ENCODE measurements at regions not wholly inside any gene's neighbourhood (a gene's known extent, or its start where the extent isn't known, plus 50 kb on each side); places are given as distances from the start of the nearest gene placed in this dataset.

DNA sequence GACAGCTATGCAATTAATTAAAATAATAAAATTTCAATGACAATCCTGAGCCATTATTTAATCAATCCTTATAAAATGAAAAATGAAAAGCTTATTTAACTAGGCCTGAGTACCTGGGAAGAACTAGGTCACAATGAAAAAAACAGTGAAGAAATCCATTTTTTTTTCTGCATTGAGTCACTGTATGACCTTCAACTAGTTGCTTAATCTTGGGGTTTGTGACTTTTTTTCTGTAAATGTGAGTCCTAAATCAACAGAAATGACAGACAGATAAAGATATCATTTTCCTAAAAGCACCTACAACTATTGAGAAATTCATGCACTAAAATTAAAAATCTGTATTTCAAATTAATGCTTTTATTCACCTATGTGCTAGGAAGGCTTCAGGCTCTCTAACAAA, 96.8 kb downstream of the TMEM26 start:
- no peak overlapping the region for H3K4me3 ChIP-seq (ENCODE audit: low read depth, low read length)
- TF ChIP-seq, protein P1, sequence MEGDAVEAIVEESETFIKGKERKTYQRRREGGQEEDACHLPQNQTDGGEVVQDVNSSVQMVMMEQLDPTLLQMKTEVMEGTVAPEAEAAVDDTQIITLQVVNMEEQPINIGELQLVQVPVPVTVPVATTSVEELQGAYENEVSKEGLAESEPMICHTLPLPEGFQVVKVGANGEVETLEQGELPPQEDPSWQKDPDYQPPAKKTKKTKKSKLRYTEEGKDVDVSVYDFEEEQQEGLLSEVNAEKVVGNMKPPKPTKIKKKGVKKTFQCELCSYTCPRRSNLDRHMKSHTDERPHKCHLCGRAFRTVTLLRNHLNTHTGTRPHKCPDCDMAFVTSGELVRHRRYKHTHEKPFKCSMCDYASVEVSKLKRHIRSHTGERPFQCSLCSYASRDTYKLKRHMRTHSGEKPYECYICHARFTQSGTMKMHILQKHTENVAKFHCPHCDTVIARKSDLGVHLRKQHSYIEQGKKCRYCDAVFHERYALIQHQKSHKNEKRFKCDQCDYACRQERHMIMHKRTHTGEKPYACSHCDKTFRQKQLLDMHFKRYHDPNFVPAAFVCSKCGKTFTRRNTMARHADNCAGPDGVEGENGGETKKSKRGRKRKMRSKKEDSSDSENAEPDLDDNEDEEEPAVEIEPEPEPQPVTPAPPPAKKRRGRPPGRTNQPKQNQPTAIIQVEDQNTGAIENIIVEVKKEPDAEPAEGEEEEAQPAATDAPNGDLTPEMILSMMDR (IDR thresholded peaks at IDR 0.05; ENCODE audit: low read depth, low read length, missing control alignments), result no peak
- DNase-seq (ENCODE audit: low read depth), result no peak

DNA sequence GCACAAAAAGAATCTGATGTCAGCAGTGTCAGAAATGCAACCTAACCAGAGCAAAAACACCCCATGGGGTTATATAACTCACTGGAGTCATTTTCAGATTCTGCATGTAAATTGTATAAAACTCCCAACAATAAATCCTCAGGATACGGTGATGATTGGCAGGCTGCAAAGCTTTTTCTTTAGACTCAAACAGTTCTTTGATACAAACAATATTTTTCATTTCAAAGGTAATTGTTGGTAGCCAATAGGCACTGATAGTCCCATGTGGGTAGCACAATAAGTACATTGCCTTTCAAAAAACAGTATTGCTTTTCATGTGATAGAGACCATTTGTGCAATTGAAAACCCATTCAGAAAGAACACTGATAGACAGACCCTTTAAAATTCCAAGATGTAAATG, 98.0 kb downstream of the TMEM26 start:
- H3K4me3 ChIP-seq (ENCODE audit: low read depth, low read length), result no peak overlapping the region
- TF ChIP-seq, protein P1 (IDR thresholded peaks at IDR 0.05; ENCODE audit: low read depth, low read length, missing control alignments), result no peak
- no peak for DNase-seq (ENCODE audit: low read depth)

DNA sequence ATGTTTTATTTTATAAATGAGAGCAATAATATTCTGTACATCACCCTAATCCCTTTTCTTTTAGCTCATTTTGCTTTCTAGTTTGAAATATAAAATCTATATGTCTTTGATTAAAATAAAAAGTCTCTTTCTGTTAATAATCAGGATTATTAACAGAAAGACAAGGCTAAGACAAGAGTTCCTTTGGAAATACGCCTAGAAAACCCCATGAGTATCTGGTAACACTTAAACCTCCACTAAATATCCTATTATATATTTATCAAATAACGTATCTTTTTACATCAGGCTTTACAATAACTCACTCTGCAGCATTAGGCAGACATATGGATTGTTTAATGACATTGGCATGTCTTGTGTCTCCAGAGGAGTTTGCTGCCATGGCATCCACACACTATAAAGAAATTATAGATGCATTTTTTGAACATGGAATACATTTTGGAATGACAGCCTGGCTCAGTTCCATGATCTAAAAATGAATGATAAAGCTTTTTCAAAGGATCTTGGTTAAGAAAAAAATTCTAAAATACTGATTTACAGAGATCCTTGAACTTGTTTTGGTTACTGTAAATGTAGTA, 98.7 kb downstream of the TMEM26 start:
- TF ChIP-seq, protein P1 (IDR thresholded peaks at IDR 0.05; ENCODE audit: low read depth, low read length, missing control alignments), result no peak
- no peak for DNase-seq (ENCODE audit: low read depth)

DNA sequence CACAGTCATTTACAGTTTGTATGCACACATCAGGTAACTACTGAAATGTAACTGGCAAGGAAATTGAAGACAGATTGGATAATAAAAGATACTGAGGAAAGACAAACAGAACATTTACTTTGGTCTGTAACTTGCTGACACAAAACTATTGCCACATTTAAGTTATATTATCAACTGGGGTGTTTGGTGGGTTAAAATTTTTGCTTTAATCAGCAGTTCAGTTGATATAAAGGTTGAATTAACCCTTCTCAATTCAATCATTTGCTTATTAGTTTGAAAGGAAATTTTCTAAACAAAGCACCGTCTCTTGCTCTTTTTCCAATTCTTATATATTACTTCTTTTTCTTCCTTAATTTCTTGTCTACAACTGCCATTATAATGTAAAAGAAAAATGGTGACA, 102.4 kb downstream of the TMEM26 start:
- no peak overlapping the region for H3K4me3 ChIP-seq (ENCODE audit: low read depth, low read length)
- TF ChIP-seq, protein P1 (IDR thresholded peaks at IDR 0.05; ENCODE audit: low read depth, low read length, missing control alignments), result no peak
- no peak for DNase-seq (ENCODE audit: low read depth)

More for the DNA sequence above, 98.7 kb downstream of the TMEM26 start:
- H3K4me3 ChIP-seq (ENCODE audit: low read depth, low read length), result no peak overlapping the region

DNA sequence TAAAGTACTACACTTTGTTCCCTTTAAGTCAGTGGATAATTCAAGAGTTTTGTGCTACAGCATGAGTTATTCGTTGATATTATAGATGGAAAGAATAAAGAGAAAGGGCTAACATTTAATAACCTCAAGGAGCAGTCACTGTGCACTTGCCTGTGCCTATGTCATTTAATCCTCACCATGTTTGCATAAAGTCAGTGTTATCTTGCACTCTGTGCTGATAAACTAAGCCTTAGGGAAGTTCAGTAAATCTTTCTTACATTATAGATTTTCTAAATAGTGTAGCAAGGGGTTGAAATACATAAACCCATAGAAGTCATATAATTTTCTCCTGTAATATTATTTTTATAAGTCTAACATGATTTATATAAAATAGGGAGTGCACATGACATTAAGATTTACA, 103.1 kb downstream of the TMEM26 start:
- DNase-seq (ENCODE audit: low read depth), result no peak
- TF ChIP-seq, protein P1 (IDR thresholded peaks at IDR 0.05; ENCODE audit: low read depth, low read length, missing control alignments), result no peak

DNA sequence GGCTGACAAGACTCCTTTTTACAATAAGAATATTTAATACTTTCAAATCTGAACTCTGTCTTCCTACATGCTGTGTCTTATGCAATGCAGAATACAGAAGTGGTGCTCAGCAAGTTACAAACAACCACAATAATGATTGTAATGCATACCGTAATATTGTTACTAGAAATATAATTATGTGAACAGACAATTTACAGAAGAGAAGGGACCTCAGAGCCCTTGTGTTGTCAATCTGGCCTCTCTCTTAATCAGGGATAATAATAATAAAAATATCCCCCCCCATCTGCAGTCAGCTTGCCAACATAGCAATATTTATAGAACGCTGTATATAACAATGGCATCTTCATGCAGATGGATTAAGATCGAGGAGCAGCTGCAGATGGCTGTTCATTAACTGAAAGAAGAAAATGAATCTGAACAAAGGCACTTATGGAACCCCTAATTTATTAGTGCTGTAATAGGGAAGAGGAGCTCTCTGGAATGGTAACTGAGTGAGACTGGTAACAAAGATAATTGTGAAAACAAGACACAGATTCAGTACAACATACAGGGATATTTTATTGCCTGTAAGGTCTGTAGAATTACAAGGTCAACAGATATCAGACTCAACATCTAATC, 106.3 kb downstream of the TMEM26 start:
- H3K4me3 ChIP-seq (ENCODE audit: low read depth, low read length), result no peak overlapping the region
- TF ChIP-seq, protein P1 (IDR thresholded peaks at IDR 0.05; ENCODE audit: low read depth, low read length, missing control alignments), result no peak
- no peak for DNase-seq (ENCODE audit: low read depth)

More for the DNA sequence above, 103.1 kb downstream of the TMEM26 start:
- H3K4me3 ChIP-seq (ENCODE audit: low read depth, low read length), result no peak overlapping the region

DNA sequence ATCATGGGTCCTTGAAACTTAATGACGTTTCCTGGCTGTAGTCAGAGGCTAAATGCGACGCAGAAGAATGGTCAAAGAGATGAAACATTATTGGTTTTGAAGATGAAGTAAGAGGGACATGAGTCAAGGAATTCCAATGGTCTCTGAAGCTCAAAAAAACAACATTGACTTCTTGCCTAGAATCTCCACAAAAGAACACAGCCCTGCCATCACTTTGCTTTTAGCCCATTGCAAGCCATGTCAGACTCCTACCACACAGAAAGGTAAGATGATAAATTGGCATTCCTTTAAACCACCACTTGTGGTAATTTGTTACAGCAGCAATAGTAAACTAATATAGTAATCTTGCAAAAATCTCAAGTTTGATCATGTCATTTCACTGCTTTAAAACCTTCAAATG, 109.4 kb downstream of the TMEM26 start:
- no peak overlapping the region for H3K4me3 ChIP-seq (ENCODE audit: low read depth, low read length)
- TF ChIP-seq, protein P1 (IDR thresholded peaks at IDR 0.05; ENCODE audit: low read depth, low read length, missing control alignments), result no peak
- DNase-seq (ENCODE audit: low read depth), result no peak

Data from GM12864 (cell line).